Neural cell (in vitro differentiated cells): ENCODE measurements at regions not wholly inside any gene's neighbourhood (a gene's known extent, or its start where the extent isn't known, plus 50 kb on each side); places are given as distances from the start of the nearest gene placed in this dataset.

Experiments used
- CTCF ChIP-seq: fragments of 450-650 bp; IDR thresholded peaks from 2 replicates; pipeline ENCODE4 v1.5.1; 2014; ENCODE audit warnings: antibody characterized with exemption, mild to moderate bottlenecking, moderate library complexity; ENCODE audit not compliant: poor library complexity, severe bottlenecking
- EZH2 ChIP-seq: fragments of 200-600, 300-800 bp; shearing (Covaris generic), sonication (generic); IDR thresholded peaks from 2 replicates; pipeline ENCODE4 v1.6.1; 2014; ENCODE audit warnings: antibody characterized with exemption, low read length, borderline replicate concordance, mild to moderate bottlenecking; ENCODE audit not compliant: insufficient read depth, poor library complexity, severe bottlenecking
- RAD21 ChIP-seq: fragments of 450-650 bp; conservative IDR thresholded peaks from 2 replicates; pipeline ENCODE4 v1.6.1; 2014; ENCODE audit warnings: antibody characterized with exemption, mild to moderate bottlenecking, moderate library complexity

GRCh38 chr7:33725111-33726025, 180.0 kb upstream of the BMPER start:
- TF ChIP-seq CTCF: no peak
- no peak for TF ChIP-seq EZH2
- TF ChIP-seq RAD21: no peak
